K562 (cell line): ENCODE measurements at regions not wholly inside any gene's neighbourhood (a gene's known extent, or its start where the extent isn't known, plus 50 kb on each side); places are given as distances from the start of the nearest gene placed in this dataset.
A peak's percentile ranks its signal among the peaks of the same experiment; 100 is the strongest.

Experiments
- ERF ChIP-seq: fragments of 450-650 bp; formaldehyde crosslinking; IDR thresholded peaks from 2 replicates; pipeline ENCODE4 v1.4.0; 2020; ENCODE audit warnings: mild to moderate bottlenecking, mixed read lengths
- EZH2 ChIP-seq: IDR thresholded peaks from 2 replicates; pipeline ENCODE4 v1.6.1; 2012; ENCODE audit warnings: low read depth, mild to moderate bottlenecking, inconsistent platforms, low read length, borderline replicate concordance
- FOS ChIP-seq: IDR thresholded peaks from 3 replicates; pipeline ENCODE4 v1.6.1; 2011; ENCODE audit not compliant: insufficient read length; ENCODE audit errors: extremely low read depth
- HDAC3 ChIP-seq: fragments of 450-650 bp; IDR thresholded peaks from 2 replicates; pipeline ENCODE4 v1.6.1; 2018; ENCODE audit warnings: borderline replicate concordance, mild to moderate bottlenecking, moderate library complexity; ENCODE audit not compliant: partially characterized antibody
- HLTF ChIP-seq: fragments of 450-650 bp; IDR thresholded peaks from 2 replicates; pipeline ENCODE4 v1.6.1; 2016
- HNRNPH1 ChIP-seq: fragments of 200-400 bp; formaldehyde crosslinking; optimal IDR thresholded peaks from 2 replicates; pipeline ENCODE3; 2017; ENCODE audit warnings: low read depth, mild to moderate bottlenecking, low read length, moderate library complexity
- MED1 ChIP-seq: sonication (generic); formaldehyde crosslinking; IDR thresholded peaks from 2 replicates; pipeline ENCODE4 v1.8.1; 2023; ENCODE audit warnings: missing genetic modification reagents, borderline replicate concordance
- MEF2D ChIP-seq: conservative IDR thresholded peaks from 2 replicates; pipeline ENCODE4 v1.6.1; 2016; ENCODE audit warnings: low read depth, missing genetic modification characterization, missing compliant biosample characterization
- MTA3 ChIP-seq: fragments of 450-650 bp; formaldehyde crosslinking; IDR thresholded peaks from 2 replicates; pipeline ENCODE4 v1.6.1; 2017; ENCODE audit warnings: mild to moderate bottlenecking, borderline replicate concordance
- NCOR1 ChIP-seq: fragments of 450-650 bp; IDR thresholded peaks from 2 replicates; pipeline ENCODE4 v1.6.1; 2016; ENCODE audit warnings: mild to moderate bottlenecking, moderate library complexity
- NFIX ChIP-seq: fragments of 250-450 bp; sonication (Bioruptor Pico); IDR thresholded peaks from 2 replicates; pipeline ENCODE4 v1.4.0; 2020; ENCODE audit warnings: low read depth, mild to moderate bottlenecking, moderate library complexity
- NR2C2 ChIP-seq, 2 experiments: fragments of 200-800 bp in 1 of 2; sonication (Bioruptor generic) in 1 of 2; sonication (generic) in 1 of 2; formaldehyde crosslinking in 1 of 2; IDR thresholded peaks; 2 replicates each; pipeline versions ENCODE4 v1.6.1 to v1.8.0; 2016 to 2022; ENCODE audit warnings: mild to moderate bottlenecking in 1 of 2, missing compliant biosample characterization in 1 of 2, missing genetic modification characterization in 1 of 2, missing genetic modification reagents in 1 of 2
- NR4A1 ChIP-seq, 2 experiments: fragments of 250-450 bp in 1 of 2; fragments of 450-650 bp in 1 of 2; sonication (Bioruptor Pico) in 1 of 2; IDR thresholded peaks; 2 replicates each; pipeline versions ENCODE4 v1.4.0 to v1.6.1; 2016 to 2020; ENCODE audit warnings: mild to moderate bottlenecking in 2 of 2, missing compliant biosample characterization in 1 of 2, missing genetic modification characterization in 1 of 2, moderate library complexity in 1 of 2
- POLR2G ChIP-seq: fragments of 200-400 bp; formaldehyde crosslinking; IDR thresholded peaks from 2 replicates; pipeline ENCODE4 v1.6.1; 2017; ENCODE audit warnings: low read depth, mild to moderate bottlenecking, antibody characterized with exemption, low read length, moderate library complexity
- SLC30A9 ChIP-seq: fragments of 250-450 bp; sonication (Bioruptor Pico); IDR thresholded peaks from 2 replicates; pipeline ENCODE4 v1.8.0; 2022; ENCODE audit warnings: mild to moderate bottlenecking, moderate library complexity
- SMARCB1 ChIP-seq: IDR thresholded peaks from 2 replicates; pipeline ENCODE4 v1.6.1; 2011; ENCODE audit warnings: improper control_type of control experiment, low read depth; ENCODE audit not compliant: insufficient read length
- STAT6 ChIP-seq: sonication (generic); formaldehyde crosslinking; IDR thresholded peaks from 2 replicates; pipeline ENCODE4 v1.8.1; 2023; ENCODE audit warnings: mild to moderate bottlenecking, missing genetic modification reagents
- ZBTB33 ChIP-seq: sonication (generic); formaldehyde crosslinking; IDR thresholded peaks from 2 replicates; pipeline ENCODE4 v1.8.1; 2023; ENCODE audit warnings: mild to moderate bottlenecking, missing genetic modification reagents
- ZNF124 ChIP-seq: sonication (generic); formaldehyde crosslinking; IDR thresholded peaks from 2 replicates; pipeline ENCODE4 v1.8.1; 2022; ENCODE audit warnings: missing genetic modification reagents
- ZNF431 ChIP-seq: sonication (generic); formaldehyde crosslinking; IDR thresholded peaks from 2 replicates; pipeline ENCODE4 v1.8.0; 2022; ENCODE audit warnings: mild to moderate bottlenecking, missing genetic modification reagents
- ZNF655 ChIP-seq: fragments of 250-450 bp; sonication (Bioruptor Pico); IDR thresholded peaks from 2 replicates; pipeline ENCODE4 v1.5.0; 2021
- ZNF830 ChIP-seq: fragments of 250-450 bp; sonication (Bioruptor Pico); IDR thresholded peaks from 2 replicates; pipeline ENCODE4 v1.5.0; 2021; ENCODE audit warnings: mild to moderate bottlenecking
- ZZZ3 ChIP-seq: fragments of 450-650 bp; IDR thresholded peaks from 2 replicates; pipeline ENCODE4 v1.6.1; 2016; ENCODE audit warnings: antibody characterized with exemption, mild to moderate bottlenecking, moderate library complexity

- TF ChIP-seq NR4A1 (CRISPR knock-in tag; IDR thresholded peaks at IDR 0.05) (no peak), NR4A1 (tag; IDR thresholded peaks at IDR 0.05) (peak; percentile 92), NR2C2 (CRISPR knock-in tag; IDR thresholded peaks at IDR 0.05) (peak; percentile 62; the same call in 1 of the 2 replicates), NR2C2 (tag; IDR thresholded peaks at IDR 0.05) (peak; percentile 65), EZH2 (no peak), HLTF (peak; percentile 95), HNRNPH1 (no peak), ERF (no peak), NFIX (no peak), ZNF830 (no peak), MED1 (no peak), FOS (peak; percentile 16), STAT6 (CRISPR knock-in tag) (peak; percentile 80; the same call in 1 of the 2 replicates), MEF2D (tag) (peak; percentile 82), HDAC3 (peak; percentile 100), SLC30A9 (CRISPR knock-in tag) (no peak), NCOR1 (peak; percentile 100), SMARCB1 (no peak), ZNF431 (CRISPR knock-in tag) (no peak; the same call in 1 of the 2 replicates), ZBTB33 (CRISPR knock-in tag) (peak; percentile 93), ZNF655 (no peak), MTA3 (peak; percentile 97), ZNF124 (CRISPR knock-in tag) (no peak), POLR2G (peak; percentile 42; the same call in 1 of the 2 replicates), ZZZ3 (no peak)
Measured at GRCh38 chr16:85381738-85382592, 231.2 kb upstream of the GSE1 start (continued).
